K562 (cell line): ENCODE measurements at regions not wholly inside any gene's neighbourhood (a gene's known extent, or its start where the extent isn't known, plus 50 kb on each side); places are given as distances from the start of the nearest gene placed in this dataset.

Experiments used
- HNRNPLL ChIP-seq: fragments of 200-400 bp; formaldehyde crosslinking; IDR thresholded peaks from 2 replicates; pipeline ENCODE4 v1.6.1; 2017; ENCODE audit warnings: low read length, low read depth, mild to moderate bottlenecking; ENCODE audit not compliant: poor library complexity, severe bottlenecking
- POLR2AphosphoS5 ChIP-seq: IDR thresholded peaks from 2 replicates; pipeline ENCODE4 v1.6.1; 2011; ENCODE audit warnings: mild to moderate bottlenecking, low read depth, low read length, moderate library complexity; ENCODE audit not compliant: control insufficient read depth, insufficient read depth
- TAF1 ChIP-seq: IDR thresholded peaks from 2 replicates; pipeline ENCODE4 v1.6.1; 2011; ENCODE audit warnings: mild to moderate bottlenecking, low read length, moderate library complexity; ENCODE audit not compliant: insufficient read depth, control insufficient read depth, severe bottlenecking; ENCODE audit errors: extremely low read depth
- TF ChIP-seq, protein P1 (sequence below), 2 experiments: IDR thresholded peaks; 2 replicates each; pipeline ENCODE4 v1.6.1; 2012; ENCODE audit warnings: improper control_type of control experiment in 2 of 2, low read depth in 2 of 2, low read length in 2 of 2, borderline replicate concordance in 1 of 2
- TF ChIP-seq, protein P2 (sequence below): fragments of 450-650 bp; IDR thresholded peaks from 2 replicates; pipeline ENCODE4 v1.6.1; 2017; ENCODE audit warnings: antibody characterized with exemption, mild to moderate bottlenecking
- TF ChIP-seq, protein P3 (sequence below), 3 experiments: IDR thresholded peaks in 2 of 3; conservative IDR thresholded peaks in 1 of 3; 2 replicates each; pipeline ENCODE4 v1.5.1; 2011 to 2012; ENCODE audit warnings: low read length in 3 of 3, mild to moderate bottlenecking in 3 of 3, control low read depth in 2 of 3, improper control_type of control experiment in 1 of 3, inconsistent platforms in 1 of 3, low read depth in 1 of 3, mixed read lengths in 1 of 3, moderate library complexity in 1 of 3; ENCODE audit not compliant: insufficient read depth in 2 of 3
- TF ChIP-seq, protein P4 (sequence below): sonication (generic); formaldehyde crosslinking; IDR thresholded peaks from 2 replicates; pipeline ENCODE4 v1.8.1; 2023; ENCODE audit warnings: mild to moderate bottlenecking, missing genetic modification reagents

DNA sequence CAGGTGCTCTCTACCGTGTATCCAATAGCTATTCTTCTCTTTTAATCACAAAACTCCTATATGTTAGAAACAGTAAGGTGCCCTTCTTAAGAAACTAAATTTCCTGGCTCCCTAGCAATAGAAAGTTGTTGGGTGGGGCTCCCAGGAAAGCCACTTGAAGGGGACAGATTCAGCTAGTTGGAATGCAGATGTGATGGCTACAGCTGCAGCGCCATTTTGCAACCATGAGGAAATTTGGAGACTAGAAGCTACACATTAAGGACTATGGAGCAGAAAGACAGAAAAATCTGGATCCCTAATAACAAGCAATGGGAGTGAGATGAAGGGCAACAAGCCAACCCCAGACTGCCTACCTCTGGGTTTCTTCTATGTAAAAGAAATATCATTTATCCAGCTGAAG is 108.8 kb upstream of the AFDN start:
- TF ChIP-seq, protein P1, sequence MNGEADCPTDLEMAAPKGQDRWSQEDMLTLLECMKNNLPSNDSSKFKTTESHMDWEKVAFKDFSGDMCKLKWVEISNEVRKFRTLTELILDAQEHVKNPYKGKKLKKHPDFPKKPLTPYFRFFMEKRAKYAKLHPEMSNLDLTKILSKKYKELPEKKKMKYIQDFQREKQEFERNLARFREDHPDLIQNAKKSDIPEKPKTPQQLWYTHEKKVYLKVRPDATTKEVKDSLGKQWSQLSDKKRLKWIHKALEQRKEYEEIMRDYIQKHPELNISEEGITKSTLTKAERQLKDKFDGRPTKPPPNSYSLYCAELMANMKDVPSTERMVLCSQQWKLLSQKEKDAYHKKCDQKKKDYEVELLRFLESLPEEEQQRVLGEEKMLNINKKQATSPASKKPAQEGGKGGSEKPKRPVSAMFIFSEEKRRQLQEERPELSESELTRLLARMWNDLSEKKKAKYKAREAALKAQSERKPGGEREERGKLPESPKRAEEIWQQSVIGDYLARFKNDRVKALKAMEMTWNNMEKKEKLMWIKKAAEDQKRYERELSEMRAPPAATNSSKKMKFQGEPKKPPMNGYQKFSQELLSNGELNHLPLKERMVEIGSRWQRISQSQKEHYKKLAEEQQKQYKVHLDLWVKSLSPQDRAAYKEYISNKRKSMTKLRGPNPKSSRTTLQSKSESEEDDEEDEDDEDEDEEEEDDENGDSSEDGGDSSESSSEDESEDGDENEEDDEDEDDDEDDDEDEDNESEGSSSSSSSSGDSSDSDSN (IDR thresholded peaks at IDR 0.05; ENCODE audit: borderline replicate concordance in 1 of 2, low read depth in 2 of 2, low read length in 2 of 2): no peak
- TF ChIP-seq TAF1 (no peak), HNRNPLL (no peak), POLR2AphosphoS5 (no peak)
- TF ChIP-seq, protein P2, sequence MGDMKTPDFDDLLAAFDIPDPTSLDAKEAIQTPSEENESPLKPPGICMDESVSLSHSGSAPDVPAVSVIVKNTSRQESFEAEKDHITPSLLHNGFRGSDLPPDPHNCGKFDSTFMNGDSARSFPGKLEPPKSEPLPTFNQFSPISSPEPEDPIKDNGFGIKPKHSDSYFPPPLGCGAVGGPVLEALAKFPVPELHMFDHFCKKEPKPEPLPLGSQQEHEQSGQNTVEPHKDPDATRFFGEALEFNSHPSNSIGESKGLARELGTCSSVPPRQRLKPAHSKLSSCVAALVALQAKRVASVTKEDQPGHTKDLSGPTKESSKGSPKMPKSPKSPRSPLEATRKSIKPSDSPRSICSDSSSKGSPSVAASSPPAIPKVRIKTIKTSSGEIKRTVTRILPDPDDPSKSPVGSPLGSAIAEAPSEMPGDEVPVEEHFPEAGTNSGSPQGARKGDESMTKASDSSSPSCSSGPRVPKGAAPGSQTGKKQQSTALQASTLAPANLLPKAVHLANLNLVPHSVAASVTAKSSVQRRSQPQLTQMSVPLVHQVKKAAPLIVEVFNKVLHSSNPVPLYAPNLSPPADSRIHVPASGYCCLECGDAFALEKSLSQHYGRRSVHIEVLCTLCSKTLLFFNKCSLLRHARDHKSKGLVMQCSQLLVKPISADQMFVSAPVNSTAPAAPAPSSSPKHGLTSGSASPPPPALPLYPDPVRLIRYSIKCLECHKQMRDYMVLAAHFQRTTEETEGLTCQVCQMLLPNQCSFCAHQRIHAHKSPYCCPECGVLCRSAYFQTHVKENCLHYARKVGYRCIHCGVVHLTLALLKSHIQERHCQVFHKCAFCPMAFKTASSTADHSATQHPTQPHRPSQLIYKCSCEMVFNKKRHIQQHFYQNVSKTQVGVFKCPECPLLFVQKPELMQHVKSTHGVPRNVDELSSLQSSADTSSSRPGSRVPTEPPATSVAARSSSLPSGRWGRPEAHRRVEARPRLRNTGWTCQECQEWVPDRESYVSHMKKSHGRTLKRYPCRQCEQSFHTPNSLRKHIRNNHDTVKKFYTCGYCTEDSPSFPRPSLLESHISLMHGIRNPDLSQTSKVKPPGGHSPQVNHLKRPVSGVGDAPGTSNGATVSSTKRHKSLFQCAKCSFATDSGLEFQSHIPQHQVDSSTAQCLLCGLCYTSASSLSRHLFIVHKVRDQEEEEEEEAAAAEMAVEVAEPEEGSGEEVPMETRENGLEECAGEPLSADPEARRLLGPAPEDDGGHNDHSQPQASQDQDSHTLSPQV: no peak
- TF ChIP-seq, protein P3, sequence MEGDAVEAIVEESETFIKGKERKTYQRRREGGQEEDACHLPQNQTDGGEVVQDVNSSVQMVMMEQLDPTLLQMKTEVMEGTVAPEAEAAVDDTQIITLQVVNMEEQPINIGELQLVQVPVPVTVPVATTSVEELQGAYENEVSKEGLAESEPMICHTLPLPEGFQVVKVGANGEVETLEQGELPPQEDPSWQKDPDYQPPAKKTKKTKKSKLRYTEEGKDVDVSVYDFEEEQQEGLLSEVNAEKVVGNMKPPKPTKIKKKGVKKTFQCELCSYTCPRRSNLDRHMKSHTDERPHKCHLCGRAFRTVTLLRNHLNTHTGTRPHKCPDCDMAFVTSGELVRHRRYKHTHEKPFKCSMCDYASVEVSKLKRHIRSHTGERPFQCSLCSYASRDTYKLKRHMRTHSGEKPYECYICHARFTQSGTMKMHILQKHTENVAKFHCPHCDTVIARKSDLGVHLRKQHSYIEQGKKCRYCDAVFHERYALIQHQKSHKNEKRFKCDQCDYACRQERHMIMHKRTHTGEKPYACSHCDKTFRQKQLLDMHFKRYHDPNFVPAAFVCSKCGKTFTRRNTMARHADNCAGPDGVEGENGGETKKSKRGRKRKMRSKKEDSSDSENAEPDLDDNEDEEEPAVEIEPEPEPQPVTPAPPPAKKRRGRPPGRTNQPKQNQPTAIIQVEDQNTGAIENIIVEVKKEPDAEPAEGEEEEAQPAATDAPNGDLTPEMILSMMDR (IDR thresholded peaks at IDR 0.05 in 2 of 3, conservative IDR thresholded peaks at IDR 0.05 in 1 of 3; ENCODE audit: insufficient read depth in 2 of 3, low read depth in 1 of 3, low read length in 3 of 3): no peak
- TF ChIP-seq, protein P4, sequence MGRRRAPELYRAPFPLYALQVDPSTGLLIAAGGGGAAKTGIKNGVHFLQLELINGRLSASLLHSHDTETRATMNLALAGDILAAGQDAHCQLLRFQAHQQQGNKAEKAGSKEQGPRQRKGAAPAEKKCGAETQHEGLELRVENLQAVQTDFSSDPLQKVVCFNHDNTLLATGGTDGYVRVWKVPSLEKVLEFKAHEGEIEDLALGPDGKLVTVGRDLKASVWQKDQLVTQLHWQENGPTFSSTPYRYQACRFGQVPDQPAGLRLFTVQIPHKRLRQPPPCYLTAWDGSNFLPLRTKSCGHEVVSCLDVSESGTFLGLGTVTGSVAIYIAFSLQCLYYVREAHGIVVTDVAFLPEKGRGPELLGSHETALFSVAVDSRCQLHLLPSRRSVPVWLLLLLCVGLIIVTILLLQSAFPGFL (CRISPR knock-in tag): no peak
